ENCODE measurements at regions not wholly inside any gene's neighbourhood (a gene's known extent, or its start where the extent isn't known, plus 50 kb on each side); places are given as distances from the start of the nearest gene placed in this dataset.

GRCh38 chr7:17600340-17600752, 301.9 kb downstream of the AHR start (continued):
- TF ChIP-seq KDM1A (CRISPR knock-in tag; IDR thresholded peaks at IDR 0.05) (no peak; the same call in 1 of the 2 replicates), ARID5B (CRISPR knock-in tag; IDR thresholded peaks at IDR 0.05) (peak; percentile 72), PREB (CRISPR knock-in tag; IDR thresholded peaks at IDR 0.05) (no peak), ZNF263 (CRISPR knock-in tag; IDR thresholded peaks at IDR 0.05) (no peak), ZNF619 (CRISPR knock-in tag; IDR thresholded peaks at IDR 0.05) (no peak), MAFK (conservative IDR thresholded peaks at IDR 0.05 in 1 of 2, IDR thresholded peaks at IDR 0.05 in 1 of 2; ENCODE audit: low read length in 2 of 2) (peak in 1 of 2 experiments; percentile 26; a peak in 2 of 4 replicates), ZNF484 (CRISPR knock-in tag; IDR thresholded peaks at IDR 0.05; ENCODE audit: borderline replicate concordance, low read depth) (no peak), SNAPC4 (CRISPR knock-in tag; IDR thresholded peaks at IDR 0.05) (no peak), ZNF674 (CRISPR knock-in tag; IDR thresholded peaks at IDR 0.05; ENCODE audit: low read depth) (no peak), ETV6 (CRISPR knock-in tag; conservative IDR thresholded peaks at IDR 0.05) (no peak), ZNF333 (CRISPR knock-in tag; IDR thresholded peaks at IDR 0.05; ENCODE audit: borderline replicate concordance) (no peak), ZFY (CRISPR knock-in tag; IDR thresholded peaks at IDR 0.05) (no peak), MYPOP (CRISPR knock-in tag; IDR thresholded peaks at IDR 0.05) (no peak), DNMT1 (CRISPR knock-in tag; IDR thresholded peaks at IDR 0.05) (no peak), AGO2 (optimal IDR thresholded peaks at IDR 0.05; ENCODE audit: low read depth, low read length) (no peak), MATR3 (CRISPR knock-in tag; IDR thresholded peaks at IDR 0.05) (no peak), EP300 (IDR thresholded peaks at IDR 0.05; ENCODE audit: low read depth in 2 of 2, low read length in 2 of 2) (peak in 1 of 2 experiments; percentile 67; a peak in 1 of 4 replicates), EP300 (CRISPR knock-in tag; IDR thresholded peaks at IDR 0.05; ENCODE audit: borderline replicate concordance) (no peak), ZNF790 (CRISPR knock-in tag; IDR thresholded peaks at IDR 0.05; ENCODE audit: borderline replicate concordance) (no peak), FIP1L1 (IDR thresholded peaks at IDR 0.05; ENCODE audit: borderline replicate concordance, insufficient read depth, low read depth, low read length) (no peak), KAT7 (CRISPR knock-in tag; IDR thresholded peaks at IDR 0.05; ENCODE audit: borderline replicate concordance) (no peak)

Data from HepG2 (cell line).